GM19468 (cell line): ENCODE measurements at regions not wholly inside any gene's neighbourhood (a gene's known extent, or its start where the extent isn't known, plus 50 kb on each side); places are given as distances from the start of the nearest gene placed in this dataset.

Experiments used
- ATAC-seq: cut with Tn5 transposase; IDR thresholded peaks from one replicate; pipeline ENCODE4 v1.9.1; 2021; ENCODE audit warnings: mild to moderate bottlenecking, moderate library complexity, moderate number of reproducible peaks; ENCODE audit not compliant: unreplicated experiment; ENCODE audit errors: extremely low read depth

DNA sequence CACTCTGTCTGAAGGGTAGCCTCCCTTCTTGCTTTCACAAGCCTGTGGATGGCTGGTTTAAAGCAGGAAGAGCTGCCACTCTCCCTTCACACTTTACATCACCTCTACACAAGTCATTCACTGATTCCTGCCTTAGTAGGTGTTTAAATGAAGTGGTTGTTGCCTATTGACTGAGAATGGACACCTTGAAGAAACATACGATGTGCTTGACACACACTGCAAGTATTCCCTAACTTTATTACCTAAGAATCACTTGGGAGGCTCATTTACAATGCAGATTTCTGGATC is 230.5 kb downstream of the PIK3R1 start:
- no peak for ATAC-seq

DNA sequence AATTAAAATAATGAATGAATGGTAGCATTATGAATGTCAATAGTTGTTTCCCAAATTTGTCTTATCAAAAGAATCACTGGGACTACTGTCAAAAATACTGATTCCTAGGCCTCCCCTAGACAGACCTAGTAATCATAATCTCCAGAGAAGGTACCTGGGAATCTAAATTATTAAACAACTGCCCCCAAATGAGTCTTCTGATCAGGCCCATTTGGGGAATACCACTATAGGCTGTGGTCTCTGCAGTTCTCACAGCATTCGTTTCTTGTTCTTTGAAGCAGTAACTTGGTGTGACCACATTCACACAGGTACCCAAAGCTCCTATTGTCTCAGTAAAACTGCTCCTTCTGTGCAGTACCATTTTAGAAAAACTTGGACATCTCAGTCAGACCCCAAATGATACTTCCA is 230.9 kb downstream of the PIK3R1 start:
- ATAC-seq, result no peak

DNA sequence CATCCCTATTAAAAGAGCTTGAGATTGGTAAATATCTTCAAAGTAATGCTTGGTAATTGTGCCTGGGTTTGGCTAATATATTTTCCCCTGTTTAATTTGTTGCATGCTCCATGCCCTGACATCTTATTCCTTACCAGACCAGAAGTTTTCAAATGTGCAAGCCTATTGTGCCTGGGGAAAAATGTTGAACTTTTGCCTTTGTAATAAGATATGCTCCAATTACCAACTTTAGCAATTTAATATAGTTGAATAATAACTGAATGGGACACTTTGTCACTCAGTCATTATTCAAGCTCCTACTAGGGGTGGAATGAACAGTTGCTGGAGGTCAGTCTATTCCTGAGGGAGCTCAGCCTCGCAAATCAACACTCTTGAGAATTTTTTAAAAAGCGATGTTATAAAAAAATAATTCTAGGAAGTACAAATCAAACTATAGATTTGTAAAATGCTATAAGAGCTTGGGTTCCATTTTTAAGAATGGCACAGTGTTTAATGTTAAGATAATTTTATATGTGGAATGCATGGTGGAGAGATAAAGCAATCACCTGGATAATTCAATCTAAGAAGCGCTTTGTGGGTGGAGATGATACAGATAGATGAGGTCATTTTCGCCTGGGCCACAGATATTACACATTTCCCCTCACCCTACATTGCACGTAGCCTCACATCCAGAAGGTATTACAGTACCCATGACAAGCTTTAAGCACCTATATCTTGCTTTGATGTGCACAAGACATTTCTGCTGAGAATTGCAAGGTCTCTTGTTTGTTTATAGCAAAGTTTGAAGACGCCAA is 231.8 kb downstream of the PIK3R1 start:
- no peak for ATAC-seq

DNA sequence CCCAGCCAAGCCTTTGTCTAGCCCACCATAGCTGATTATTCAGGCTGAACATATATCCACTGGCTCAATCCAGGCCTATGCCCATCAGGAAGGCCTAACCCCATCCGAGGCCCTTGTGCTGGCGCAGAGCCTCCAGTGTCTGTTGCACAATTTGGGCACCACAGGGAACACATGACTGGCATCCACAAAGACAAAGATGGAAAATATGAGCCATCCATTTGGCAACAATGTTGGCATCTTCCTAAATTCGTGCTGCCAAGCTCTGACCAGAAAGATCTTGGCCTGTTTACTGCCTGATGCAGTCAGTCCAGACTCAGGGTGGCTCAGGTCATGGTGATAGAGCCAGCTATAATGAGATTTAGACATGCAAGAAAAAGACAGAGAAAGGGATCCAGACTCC is 233.8 kb downstream of the PIK3R1 start:
- ATAC-seq, result no peak

DNA sequence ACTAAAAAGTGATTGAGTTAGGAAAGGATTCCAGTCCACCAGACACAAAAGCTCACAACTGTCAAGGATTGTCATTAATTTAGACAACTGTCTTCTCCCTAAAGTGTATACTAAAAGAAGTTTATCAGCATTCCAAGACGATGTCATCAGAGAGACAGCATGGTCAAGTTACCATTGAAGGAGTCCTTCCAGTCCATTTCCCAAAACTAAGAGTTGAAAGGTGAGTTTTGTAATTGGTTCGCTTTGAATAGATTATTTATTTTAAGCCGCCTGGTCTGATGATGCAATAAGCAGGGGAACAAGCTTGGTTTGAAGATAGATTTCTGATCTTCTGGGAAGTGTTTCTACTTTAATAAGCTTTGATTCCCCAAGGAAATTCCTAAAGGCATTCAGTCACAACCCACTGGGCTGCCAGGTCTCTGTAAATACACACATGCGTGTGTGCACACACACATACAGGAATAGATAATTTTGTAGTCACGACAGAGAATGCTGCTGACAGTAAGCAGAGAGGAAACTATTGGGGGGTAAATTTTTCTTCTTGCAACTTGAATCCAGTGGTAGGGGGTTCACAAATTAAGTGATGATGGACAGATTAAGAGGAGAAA is 234.8 kb downstream of the PIK3R1 start:
- no peak for ATAC-seq

DNA sequence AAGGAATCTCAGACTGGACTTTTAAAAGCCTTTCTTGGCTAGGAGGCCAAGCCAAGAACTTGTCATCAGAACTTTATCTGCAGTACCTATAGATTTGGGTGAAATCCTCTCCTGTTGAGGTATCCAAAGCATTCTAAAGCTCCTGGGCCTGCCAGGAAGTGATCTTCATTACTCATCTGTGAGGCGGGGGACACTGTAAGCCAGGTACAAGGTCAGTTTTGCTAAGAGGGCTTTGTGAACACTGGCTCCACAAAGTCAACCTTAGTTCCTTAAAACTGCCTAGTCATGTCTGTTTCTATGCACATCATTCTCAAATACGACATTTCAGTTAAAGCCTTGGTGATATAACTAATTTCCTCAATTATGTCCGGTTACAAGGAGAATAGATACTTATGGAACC is 236.7 kb downstream of the PIK3R1 start:
- ATAC-seq, result no peak

DNA sequence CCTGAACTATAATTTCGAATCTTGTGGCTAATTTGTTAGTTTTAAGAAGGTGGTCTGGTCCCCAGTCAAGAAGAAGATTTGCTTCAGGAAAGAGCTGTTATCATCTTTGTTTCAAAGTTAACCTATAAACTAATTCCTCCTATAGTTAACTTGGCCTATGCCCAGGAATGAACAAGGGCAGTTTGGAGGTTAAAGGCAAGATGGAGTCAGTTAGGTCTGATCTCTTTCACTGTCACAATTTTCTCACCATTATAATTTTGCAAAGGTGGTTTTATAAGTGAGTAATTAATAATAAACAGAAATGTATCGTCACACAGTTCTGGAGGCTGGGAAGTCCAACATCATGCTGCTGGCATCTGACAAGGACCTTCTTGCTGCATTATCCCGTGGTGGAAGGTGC is 238.6 kb downstream of the PIK3R1 start:
- ATAC-seq, result no peak

DNA sequence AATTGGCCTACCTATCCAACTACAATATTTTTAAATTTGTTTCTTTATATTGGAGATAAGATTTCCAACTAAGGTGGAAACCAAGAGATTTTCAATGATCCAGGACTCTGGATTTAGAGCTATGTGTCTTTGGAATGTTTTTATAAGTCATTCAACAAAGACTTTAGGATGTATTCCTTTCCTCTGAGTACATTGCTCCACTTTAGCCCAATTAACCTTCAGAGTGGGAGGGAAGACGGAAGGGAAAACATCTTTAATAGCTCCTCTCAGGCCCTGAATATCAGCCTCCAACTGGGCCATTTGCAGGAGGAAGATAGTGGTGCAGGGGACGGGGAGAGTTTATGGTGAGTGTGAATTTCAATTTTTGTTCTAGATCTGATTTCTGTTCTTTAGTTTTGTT is 239.2 kb downstream of the PIK3R1 start:
- no peak for ATAC-seq

DNA sequence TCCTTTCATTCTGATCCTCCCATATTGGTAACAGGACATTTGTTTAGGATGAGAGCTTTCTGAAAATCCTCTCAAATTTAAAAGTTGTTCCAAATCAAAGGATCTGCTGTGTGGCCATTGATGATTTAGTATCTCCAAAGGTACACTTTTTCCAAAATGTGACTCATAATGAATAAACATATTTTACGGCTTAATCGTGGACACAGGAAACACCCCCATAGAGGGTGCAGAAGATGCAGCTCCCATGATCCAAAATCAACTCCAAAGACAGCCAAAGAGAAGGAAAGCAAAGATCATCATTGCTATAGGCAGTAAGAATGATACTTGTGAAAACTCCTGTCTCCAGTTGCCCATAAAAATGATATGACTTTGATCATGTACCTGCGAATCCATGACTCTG is 239.7 kb downstream of the PIK3R1 start:
- no peak for ATAC-seq

DNA sequence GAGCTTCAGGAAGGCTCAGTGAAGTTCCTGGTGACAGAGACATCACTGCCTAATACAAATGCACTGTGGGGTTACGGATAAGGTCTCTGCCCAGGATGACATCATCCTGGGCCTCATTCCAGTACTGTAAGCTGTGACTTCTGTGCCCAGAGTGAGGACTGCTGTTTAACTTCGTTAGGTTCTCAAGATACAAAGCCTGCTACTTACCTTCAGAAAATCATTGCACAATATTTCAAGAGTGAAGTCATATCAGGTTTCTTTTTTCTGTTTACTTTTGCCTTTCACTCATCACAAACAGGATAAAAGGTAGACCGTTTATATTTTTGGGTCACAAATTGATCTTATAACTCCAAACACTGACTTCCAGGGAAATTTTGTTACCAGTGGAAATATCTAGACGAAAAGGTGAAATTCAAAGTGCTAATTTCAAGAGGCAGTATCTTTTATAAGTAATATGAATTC is 241.2 kb downstream of the PIK3R1 start:
- no peak for ATAC-seq

DNA sequence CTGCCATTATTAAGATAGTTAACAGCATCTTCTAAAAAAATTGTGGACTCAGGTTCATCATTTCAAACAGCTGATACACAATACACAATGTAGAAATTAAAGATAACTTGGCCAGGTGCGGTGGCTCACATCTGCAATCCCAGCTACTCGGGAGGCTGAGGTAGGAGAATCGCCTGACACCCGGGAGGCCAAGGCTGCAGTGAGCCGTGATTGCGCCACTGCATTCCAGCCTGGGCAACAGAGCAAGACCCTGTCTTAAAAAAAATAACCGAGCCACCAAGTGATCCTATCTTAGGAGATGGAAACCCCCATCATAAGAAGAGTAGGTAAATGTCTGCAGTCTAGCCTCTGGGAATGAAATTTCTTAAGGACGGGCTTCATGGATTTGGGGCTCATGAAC is 241.7 kb downstream of the PIK3R1 start:
- ATAC-seq, result no peak

DNA sequence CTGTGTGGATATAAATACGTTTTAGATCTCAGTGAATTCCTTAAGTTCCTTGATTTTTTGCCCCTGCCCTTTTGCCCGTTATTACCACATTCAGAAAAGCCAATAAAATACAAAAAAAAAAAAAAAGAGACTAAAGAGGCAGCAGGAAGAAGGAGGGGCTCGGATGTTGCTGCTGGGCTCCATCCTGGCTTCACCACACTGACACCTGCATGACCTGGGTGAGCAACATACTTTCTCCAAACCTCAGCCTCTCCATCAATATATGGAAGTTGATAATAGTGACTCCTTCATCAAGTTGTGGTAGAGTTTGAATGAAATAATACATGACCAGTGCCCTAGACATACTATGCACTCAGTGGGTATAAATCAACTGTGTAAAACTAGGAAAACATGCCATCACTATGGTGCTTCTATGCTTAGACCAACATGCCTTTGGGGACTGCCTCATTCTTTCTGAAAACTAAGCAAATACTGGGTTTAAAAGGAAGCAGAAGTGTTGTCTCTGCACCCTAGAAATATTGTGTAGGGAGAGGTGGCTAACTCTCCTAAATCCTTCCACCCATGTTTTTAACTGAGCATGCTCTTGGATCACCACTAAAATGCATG is 243.0 kb downstream of the PIK3R1 start:
- no peak for ATAC-seq

DNA sequence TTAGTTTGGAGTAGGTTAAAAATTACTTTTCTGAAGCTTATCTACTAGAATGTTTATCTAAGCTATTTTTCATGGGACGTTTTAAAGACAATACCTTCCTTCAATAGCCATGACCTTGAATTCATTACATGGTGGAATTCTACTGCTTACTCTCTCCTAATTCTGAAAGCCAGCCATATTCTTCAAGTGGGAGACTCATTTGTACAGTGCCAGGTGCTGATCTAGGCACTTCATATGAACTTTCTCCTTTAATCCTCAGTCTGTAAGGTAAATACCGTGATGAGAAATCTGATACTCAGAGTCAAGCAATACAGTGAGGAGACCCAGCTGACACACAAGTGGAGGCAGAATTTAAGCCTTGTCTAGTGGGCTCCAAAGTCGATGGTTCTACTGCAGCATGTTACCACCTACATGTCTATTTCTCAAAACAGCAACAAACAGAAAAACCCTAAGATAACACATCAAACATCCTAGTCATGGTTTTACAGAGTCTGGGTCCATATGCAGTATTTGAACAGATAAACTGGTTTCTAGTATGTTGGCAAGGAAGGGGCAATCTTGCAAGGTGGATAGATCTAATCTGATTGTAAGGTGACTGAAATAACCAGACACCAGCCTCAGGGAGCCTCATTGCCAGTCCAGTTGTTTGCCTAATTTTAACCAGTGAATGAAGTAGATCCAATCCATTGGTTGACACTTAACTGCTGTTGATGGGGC is 243.7 kb downstream of the PIK3R1 start:
- no peak for ATAC-seq

DNA sequence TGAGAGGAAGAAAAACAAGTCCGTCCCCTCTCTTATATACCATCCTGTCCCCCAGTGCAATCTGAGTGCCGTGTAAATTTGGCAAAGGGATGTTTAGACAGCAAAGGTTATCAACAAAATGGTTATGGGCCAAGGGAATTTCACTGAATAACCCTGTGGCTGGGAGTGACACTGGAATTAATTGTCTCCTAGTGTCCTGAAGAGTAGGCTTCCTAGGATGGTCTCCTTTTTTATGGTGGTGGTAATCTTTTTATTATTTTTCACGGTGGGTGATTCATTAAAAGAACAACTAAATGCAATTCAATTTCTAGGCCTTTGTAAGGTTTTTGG is 244.2 kb downstream of the PIK3R1 start:
- no peak for ATAC-seq

DNA sequence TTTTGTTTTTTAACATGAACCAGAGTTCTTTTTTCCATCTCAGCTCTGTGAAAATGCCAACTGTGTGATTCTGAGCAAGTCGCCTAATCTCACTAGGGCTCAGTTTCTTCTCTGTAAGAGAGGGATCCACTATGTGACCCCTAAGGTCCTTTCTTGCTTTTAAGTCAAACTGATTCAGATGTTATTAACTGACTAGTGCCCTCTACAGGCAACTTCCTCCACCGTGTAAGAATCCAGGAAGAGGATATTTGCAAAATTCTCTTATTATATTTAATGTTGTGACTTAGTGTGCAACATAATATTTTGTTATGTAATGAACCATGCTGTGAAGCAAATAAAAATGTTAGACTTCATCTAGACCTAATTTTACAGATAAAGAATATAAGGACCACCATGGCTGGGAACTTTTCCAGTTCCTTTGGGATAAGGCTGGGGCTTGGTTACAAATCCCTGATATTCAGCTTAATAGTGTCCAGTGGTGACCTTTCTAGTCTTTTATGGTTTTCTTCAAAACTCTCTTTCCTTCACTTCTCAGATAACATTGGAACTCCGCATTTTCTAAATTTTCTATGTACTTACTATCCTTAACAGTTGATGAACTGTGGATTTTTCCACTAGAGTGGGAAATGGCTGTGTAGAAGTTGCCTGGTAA is 244.7 kb downstream of the PIK3R1 start:
- peak; percentile 68 for ATAC-seq

DNA sequence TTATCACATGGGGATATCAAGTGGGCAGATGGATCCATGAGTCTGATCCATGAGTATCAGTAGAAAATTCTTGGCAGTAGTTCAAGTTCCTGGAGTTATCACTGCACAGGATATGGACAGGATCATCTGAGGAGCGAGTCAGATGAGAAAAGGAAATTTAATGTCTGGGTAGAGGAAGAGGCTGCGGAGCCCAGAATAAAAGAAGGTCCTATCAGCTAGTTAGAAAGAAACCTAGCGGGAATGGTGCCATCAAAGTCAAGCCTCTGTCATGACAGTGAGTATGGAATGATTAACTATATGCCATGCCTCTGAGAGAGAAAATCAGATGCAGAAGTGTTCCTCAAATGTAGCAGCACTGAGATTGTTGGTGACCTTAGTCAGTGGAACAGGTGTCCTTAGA is 248.1 kb downstream of the PIK3R1 start:
- no peak for ATAC-seq

DNA sequence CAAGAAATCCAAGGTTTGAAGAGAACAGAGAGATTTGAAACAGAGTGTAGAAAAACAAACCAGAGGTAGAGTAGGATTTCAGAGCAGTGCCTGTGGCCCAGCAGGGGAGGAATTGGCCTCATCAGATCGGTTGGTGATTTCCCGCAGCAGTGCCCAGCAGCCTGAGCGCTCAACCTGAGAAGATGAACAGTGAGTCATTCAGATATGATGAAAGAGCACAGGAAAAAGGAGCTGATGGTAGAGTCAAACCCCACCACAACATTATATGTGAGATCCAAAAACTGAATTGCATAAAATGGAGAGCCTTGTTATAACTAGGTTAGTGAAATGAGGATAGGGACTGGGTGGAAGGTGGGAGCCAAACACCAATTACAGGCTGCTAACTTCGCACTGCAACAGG is 248.9 kb downstream of the PIK3R1 start:
- ATAC-seq, result no peak

DNA sequence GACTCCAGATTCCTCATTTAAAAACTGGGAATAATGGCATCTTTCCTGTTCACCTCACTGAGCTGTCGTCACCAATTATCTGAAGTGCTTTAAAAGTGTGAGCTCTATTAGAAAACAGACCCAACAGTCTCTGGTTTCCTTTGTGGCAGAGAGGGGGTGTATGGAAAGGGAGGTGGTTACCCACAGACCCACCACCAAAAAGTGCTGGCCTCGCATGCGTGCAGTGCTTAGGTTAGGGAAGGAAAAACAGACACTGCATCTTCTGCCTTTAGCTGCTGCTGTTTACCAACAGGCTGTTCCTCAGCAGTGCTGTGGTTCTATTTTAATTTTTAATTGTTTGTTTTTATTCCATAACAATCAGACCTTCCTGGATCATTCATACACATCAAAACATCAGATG is 249.6 kb downstream of the PIK3R1 start:
- no peak for ATAC-seq

DNA sequence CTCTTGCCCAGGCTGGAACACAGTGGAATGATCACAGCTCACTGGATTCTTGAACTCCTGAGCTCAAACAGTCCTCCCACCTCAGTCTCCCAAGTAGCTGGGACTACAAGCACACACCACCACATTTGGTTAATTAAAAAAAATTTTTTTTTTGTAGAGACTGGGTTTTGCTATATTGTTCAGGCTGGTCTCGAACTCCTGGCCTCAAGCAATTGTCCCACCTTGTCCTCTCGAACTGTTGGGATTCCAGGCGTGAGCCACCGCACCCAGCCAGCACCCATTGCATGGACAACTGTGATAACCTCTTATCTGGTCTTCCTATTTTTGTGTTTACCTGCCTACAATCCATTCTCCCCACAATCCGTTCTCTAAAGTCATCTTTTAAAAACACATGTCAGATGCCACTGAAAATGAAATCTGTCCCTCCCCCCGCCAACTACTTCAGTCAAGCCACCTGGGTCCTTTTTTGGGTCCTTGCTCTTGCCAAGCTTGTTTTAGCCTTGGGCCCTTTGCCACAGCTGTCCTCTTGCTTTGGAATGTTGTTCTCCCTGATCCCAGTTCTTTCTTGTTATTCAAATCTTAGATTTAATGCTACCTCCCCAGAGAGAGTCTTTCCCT is 250.5 kb downstream of the PIK3R1 start:
- no peak for ATAC-seq

DNA sequence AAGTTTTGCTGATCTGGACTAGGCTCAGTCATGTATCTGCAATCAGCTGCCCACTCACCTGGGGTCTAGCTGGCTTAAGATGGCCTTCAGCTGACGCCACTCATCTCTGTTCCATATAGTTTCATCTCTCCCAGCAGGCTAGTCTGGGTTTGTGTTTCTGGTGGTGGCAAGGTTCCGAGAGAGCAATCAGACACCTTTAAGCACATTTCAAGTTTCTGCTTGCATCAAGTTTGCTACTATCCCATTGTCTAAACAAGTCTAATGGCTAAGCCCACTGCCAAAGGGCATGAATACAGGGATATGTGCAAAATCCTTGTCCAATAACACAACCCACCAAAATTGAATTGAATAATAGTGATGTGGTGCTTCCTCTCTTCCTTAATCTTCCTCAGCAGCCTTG is 251.7 kb downstream of the PIK3R1 start:
- ATAC-seq, result no peak
